ENCODE measurements at regions not wholly inside any gene's neighbourhood (a gene's known extent, or its start where the extent isn't known, plus 50 kb on each side); places are given as distances from the start of the nearest gene placed in this dataset.

DNA sequence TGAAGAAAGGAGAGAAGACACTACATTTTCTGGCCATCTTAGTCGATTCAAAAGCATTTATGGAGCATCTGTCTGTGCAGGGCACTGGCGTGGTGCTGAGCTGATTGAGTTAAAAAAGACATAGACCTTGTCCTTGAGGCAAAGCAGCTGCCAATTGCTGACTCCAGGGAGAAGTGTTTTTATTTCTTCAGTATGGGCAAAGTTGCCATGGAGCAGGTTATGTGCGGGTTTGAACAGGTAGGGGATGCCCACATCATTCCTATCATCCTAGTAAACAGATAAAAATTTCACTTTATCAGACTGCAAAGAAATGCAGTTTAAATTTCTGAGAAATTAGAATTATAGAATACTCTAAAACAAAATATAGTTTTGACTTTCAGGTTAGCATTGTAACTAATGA is 125.8 kb downstream of the NUP35 start:
- Histone ChIP-seq H2AFZ (ENCODE audit: low read depth, low read length) (no peak overlapping the region), H3K9ac (ENCODE audit: low read length) (no peak overlapping the region), H3K79me2 (replicated peaks; ENCODE audit: insufficient read depth, low read length) (no peaks in the 10 kb centered on the region), H3K27me3 (ENCODE audit: insufficient read depth, low read depth, low read length) (no peaks in the 10 kb centered on the region), H3K36me3 (ENCODE audit: insufficient read depth, low read length) (no peaks in the 10 kb centered on the region), H3F3A (ENCODE audit: insufficient read depth, low read length, poor library complexity, severe bottlenecking) (no peaks in the 10 kb centered on the region), H3K4me2 (ENCODE audit: low read length) (no peak overlapping the region), H3K27ac (ENCODE audit: low read length) (no peak overlapping the region), H4K20me1 (ENCODE audit: insufficient read depth) (no peaks in the 10 kb centered on the region), H3K9me2 (ENCODE audit: insufficient read depth, low read length) (no peaks in the 10 kb centered on the region), H3K9me3 (ENCODE audit: low read length) (no peaks in the 10 kb centered on the region), H3K4me3 (ENCODE audit: low read length) (no peak overlapping the region)
- no peak for TF ChIP-seq RAD21 (conservative IDR thresholded peaks at IDR 0.05)
- no peak for TF ChIP-seq SMC3 (conservative IDR thresholded peaks at IDR 0.05; ENCODE audit: poor library complexity)
- no peak for TF ChIP-seq MXI1 (conservative IDR thresholded peaks at IDR 0.05; ENCODE audit: poor library complexity, severe bottlenecking)
- TF ChIP-seq EP300 (conservative IDR thresholded peaks at IDR 0.05; ENCODE audit: poor library complexity, severe bottlenecking): no peak
- TF ChIP-seq, protein P1, sequence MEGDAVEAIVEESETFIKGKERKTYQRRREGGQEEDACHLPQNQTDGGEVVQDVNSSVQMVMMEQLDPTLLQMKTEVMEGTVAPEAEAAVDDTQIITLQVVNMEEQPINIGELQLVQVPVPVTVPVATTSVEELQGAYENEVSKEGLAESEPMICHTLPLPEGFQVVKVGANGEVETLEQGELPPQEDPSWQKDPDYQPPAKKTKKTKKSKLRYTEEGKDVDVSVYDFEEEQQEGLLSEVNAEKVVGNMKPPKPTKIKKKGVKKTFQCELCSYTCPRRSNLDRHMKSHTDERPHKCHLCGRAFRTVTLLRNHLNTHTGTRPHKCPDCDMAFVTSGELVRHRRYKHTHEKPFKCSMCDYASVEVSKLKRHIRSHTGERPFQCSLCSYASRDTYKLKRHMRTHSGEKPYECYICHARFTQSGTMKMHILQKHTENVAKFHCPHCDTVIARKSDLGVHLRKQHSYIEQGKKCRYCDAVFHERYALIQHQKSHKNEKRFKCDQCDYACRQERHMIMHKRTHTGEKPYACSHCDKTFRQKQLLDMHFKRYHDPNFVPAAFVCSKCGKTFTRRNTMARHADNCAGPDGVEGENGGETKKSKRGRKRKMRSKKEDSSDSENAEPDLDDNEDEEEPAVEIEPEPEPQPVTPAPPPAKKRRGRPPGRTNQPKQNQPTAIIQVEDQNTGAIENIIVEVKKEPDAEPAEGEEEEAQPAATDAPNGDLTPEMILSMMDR (IDR thresholded peaks at IDR 0.05; ENCODE audit: poor library complexity, severe bottlenecking): no peak
- no peak for TF ChIP-seq EZH2 (IDR thresholded peaks at IDR 0.05; ENCODE audit: borderline replicate concordance, insufficient read depth, low read length, poor library complexity, severe bottlenecking)
- TF ChIP-seq, protein P2, sequence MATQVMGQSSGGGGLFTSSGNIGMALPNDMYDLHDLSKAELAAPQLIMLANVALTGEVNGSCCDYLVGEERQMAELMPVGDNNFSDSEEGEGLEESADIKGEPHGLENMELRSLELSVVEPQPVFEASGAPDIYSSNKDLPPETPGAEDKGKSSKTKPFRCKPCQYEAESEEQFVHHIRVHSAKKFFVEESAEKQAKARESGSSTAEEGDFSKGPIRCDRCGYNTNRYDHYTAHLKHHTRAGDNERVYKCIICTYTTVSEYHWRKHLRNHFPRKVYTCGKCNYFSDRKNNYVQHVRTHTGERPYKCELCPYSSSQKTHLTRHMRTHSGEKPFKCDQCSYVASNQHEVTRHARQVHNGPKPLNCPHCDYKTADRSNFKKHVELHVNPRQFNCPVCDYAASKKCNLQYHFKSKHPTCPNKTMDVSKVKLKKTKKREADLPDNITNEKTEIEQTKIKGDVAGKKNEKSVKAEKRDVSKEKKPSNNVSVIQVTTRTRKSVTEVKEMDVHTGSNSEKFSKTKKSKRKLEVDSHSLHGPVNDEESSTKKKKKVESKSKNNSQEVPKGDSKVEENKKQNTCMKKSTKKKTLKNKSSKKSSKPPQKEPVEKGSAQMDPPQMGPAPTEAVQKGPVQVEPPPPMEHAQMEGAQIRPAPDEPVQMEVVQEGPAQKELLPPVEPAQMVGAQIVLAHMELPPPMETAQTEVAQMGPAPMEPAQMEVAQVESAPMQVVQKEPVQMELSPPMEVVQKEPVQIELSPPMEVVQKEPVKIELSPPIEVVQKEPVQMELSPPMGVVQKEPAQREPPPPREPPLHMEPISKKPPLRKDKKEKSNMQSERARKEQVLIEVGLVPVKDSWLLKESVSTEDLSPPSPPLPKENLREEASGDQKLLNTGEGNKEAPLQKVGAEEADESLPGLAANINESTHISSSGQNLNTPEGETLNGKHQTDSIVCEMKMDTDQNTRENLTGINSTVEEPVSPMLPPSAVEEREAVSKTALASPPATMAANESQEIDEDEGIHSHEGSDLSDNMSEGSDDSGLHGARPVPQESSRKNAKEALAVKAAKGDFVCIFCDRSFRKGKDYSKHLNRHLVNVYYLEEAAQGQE (IDR thresholded peaks at IDR 0.05; ENCODE audit: borderline replicate concordance): no peak
- TF ChIP-seq TAF1 (IDR thresholded peaks at IDR 0.05; ENCODE audit: low read depth): no peak
- TF ChIP-seq POLR2AphosphoS5 (IDR thresholded peaks at IDR 0.05): no peak

GRCh38 chr2:183250472-183250871 is 126.2 kb downstream of the NUP35 start:
- no peak overlapping the region for H3K4me2 ChIP-seq (ENCODE audit: low read length)
- no peaks in the 10 kb centered on the region for H3K36me3 ChIP-seq (ENCODE audit: insufficient read depth, low read length)
- no peaks in the 10 kb centered on the region for H3K9me3 ChIP-seq (ENCODE audit: low read length)
- no peak overlapping the region for H3K4me3 ChIP-seq (ENCODE audit: low read length)
- no peaks in the 10 kb centered on the region for H3K27me3 ChIP-seq (ENCODE audit: insufficient read depth, low read depth, low read length)
- H3F3A ChIP-seq (ENCODE audit: insufficient read depth, low read length, poor library complexity, severe bottlenecking): no peaks in the 10 kb centered on the region
- H2AFZ ChIP-seq (ENCODE audit: low read depth, low read length): no peak overlapping the region
- no peaks in the 10 kb centered on the region for H3K9me2 ChIP-seq (ENCODE audit: insufficient read depth, low read length)
- TF ChIP-seq, protein P2 (IDR thresholded peaks at IDR 0.05; ENCODE audit: borderline replicate concordance): no peak
- TF ChIP-seq, protein P1 (IDR thresholded peaks at IDR 0.05; ENCODE audit: poor library complexity, severe bottlenecking): no peak
- TF ChIP-seq MXI1 (conservative IDR thresholded peaks at IDR 0.05; ENCODE audit: poor library complexity, severe bottlenecking) (no peak), SMC3 (conservative IDR thresholded peaks at IDR 0.05; ENCODE audit: poor library complexity) (no peak), POLR2AphosphoS5 (IDR thresholded peaks at IDR 0.05) (no peak), EZH2 (IDR thresholded peaks at IDR 0.05; ENCODE audit: borderline replicate concordance, insufficient read depth, low read length, poor library complexity, severe bottlenecking) (no peak), TAF1 (IDR thresholded peaks at IDR 0.05; ENCODE audit: low read depth) (no peak), RAD21 (conservative IDR thresholded peaks at IDR 0.05) (no peak), EP300 (conservative IDR thresholded peaks at IDR 0.05; ENCODE audit: poor library complexity, severe bottlenecking) (no peak)
- no peaks in the 10 kb centered on the region for H3K79me2 ChIP-seq (replicated peaks; ENCODE audit: insufficient read depth, low read length)
- H3K9ac ChIP-seq (ENCODE audit: low read length): no peak overlapping the region
- H3K27ac ChIP-seq (ENCODE audit: low read length): no peak overlapping the region
- no peaks in the 10 kb centered on the region for H4K20me1 ChIP-seq (ENCODE audit: insufficient read depth)
